IMR-90 (cell line): ENCODE measurements at regions not wholly inside any gene's neighbourhood (a gene's known extent, or its start where the extent isn't known, plus 50 kb on each side); places are given as distances from the start of the nearest gene placed in this dataset.

Source experiments
- ATAC-seq: fragments of 200-7000 bp; cut with Tn5 transposase; 2 replicates; pipeline ENCODE4 v1.9.1; 2020; ENCODE audit warnings: low read depth, mild to moderate bottlenecking, moderate library complexity
- BruUV-seq: library from RNA; stranded (reverse); fragments of 400-500 nt; replicated peaks from 2 replicates; lab custom pipeline; 2021; lab: Mats Ljungman, UMichigan
- CTCF ChIA-PET: fragments of 300-600 bp; formaldehyde crosslinking; extraction: SDS; loops from one replicate; lab custom pipeline; 2021; ENCODE audit warnings: antibody characterized with exemption; lab: Yijun Ruan, JAX
- POLR2A ChIA-PET: fragments of 300-600 bp; sonication (Branson Sonifier 250); formaldehyde crosslinking; loops from one replicate; lab custom pipeline; 2022; ENCODE audit warnings: antibody characterized with exemption; ENCODE audit not compliant: unreplicated experiment; lab: Charles Lee
- DNase-seq: peaks from one replicate; pipeline ENCODE4 v3.0.0; 2013
- H2AFZ ChIP-seq: replicated peaks from 2 replicates; pipeline ENCODE3; 2013; ENCODE audit warnings: low read length, mild to moderate bottlenecking; ENCODE audit not compliant: poor library complexity
- H2AK5ac ChIP-seq: 2 replicates; pipeline ENCODE4 v1.6.1; 2013; ENCODE audit warnings: low read depth, low read length, inconsistent platforms
- H2AK9ac ChIP-seq: replicated peaks from 2 replicates; pipeline ENCODE3; 2013; ENCODE audit warnings: mild to moderate bottlenecking, low read depth, low read length, moderate library complexity; ENCODE audit not compliant: poor library complexity
- H2BK120ac ChIP-seq: 2 replicates; pipeline ENCODE4 v1.6.1; 2013; ENCODE audit warnings: low read depth, low read length, inconsistent platforms
- H2BK15ac ChIP-seq: 3 replicates; pipeline ENCODE4 v1.6.1; 2013; ENCODE audit warnings: low read depth, low read length, inconsistent platforms
- H2BK20ac ChIP-seq: 2 replicates; pipeline ENCODE4 v1.6.1; 2013; ENCODE audit warnings: low read depth, mild to moderate bottlenecking, inconsistent platforms, low read length, moderate library complexity
- H2BK5ac ChIP-seq: 2 replicates; pipeline ENCODE4 v1.6.1; 2013; ENCODE audit warnings: mild to moderate bottlenecking, low read depth, low read length, inconsistent platforms; ENCODE audit not compliant: poor library complexity, severe bottlenecking
- H3K14ac ChIP-seq: replicated peaks from 2 replicates; pipeline ENCODE4 v1.6.1; 2013; ENCODE audit warnings: low read depth, low read length, inconsistent platforms
- H3K18ac ChIP-seq: 2 replicates; pipeline ENCODE4 v1.6.1; 2013; ENCODE audit warnings: low read depth, low read length, control low read depth
- H3K23ac ChIP-seq: 2 replicates; pipeline ENCODE4 v1.6.1; 2013; ENCODE audit warnings: low read depth, low read length, inconsistent platforms
- H3K27ac ChIP-seq: 2 replicates; pipeline ENCODE4 v1.5.1; 2013; ENCODE audit warnings: mild to moderate bottlenecking, control low read depth, low read length; ENCODE audit not compliant: insufficient read depth
- H3K27me3 ChIP-seq: 2 replicates; pipeline ENCODE4 v1.6.1; 2013; ENCODE audit warnings: low read length; ENCODE audit not compliant: control insufficient read depth, insufficient read depth
- H3K36me3 ChIP-seq: 2 replicates; pipeline ENCODE4 v1.6.1; 2013; ENCODE audit warnings: low read length, mixed read lengths; ENCODE audit not compliant: control insufficient read depth, insufficient read depth
- H3K4ac ChIP-seq: 2 replicates; pipeline ENCODE4 v1.6.1; 2013; ENCODE audit warnings: low read depth, low read length, inconsistent platforms
- H3K4me1 ChIP-seq: 2 replicates; pipeline ENCODE4 v1.6.1; 2013; ENCODE audit warnings: low read length, mixed read lengths; ENCODE audit not compliant: control insufficient read depth, insufficient read depth
- H3K4me2 ChIP-seq: 2 replicates; pipeline ENCODE4 v1.6.1; 2013; ENCODE audit warnings: low read depth, mild to moderate bottlenecking, control low read depth, low read length, moderate library complexity
- H3K4me3 ChIP-seq: 2 replicates; pipeline ENCODE4 v1.5.1; 2013; ENCODE audit warnings: low read depth, mild to moderate bottlenecking, control low read depth, low read length, moderate library complexity; ENCODE audit not compliant: insufficient read depth
- H3K56ac ChIP-seq: 2 replicates; pipeline ENCODE4 v1.6.1; 2013; ENCODE audit warnings: low read length, inconsistent platforms; ENCODE audit not compliant: insufficient read depth; ENCODE audit errors: extremely low read depth
- H3K79me1 ChIP-seq, 2 experiments: 2 replicates each; pipeline ENCODE4 v1.6.1; 2013; ENCODE audit warnings: low read length in 2 of 2, inconsistent platforms in 1 of 2, low read depth in 1 of 2
- H3K9ac ChIP-seq: 2 replicates; pipeline ENCODE4 v1.6.1; 2013; ENCODE audit warnings: low read depth, low read length, control low read depth
- H3K9me1 ChIP-seq: 2 replicates; pipeline ENCODE4 v1.6.1; 2013; ENCODE audit warnings: low read length, inconsistent platforms; ENCODE audit not compliant: insufficient read depth
- H3K9me3 ChIP-seq: 2 replicates; pipeline ENCODE4 v1.6.1; 2013; ENCODE audit warnings: low read length; ENCODE audit not compliant: control insufficient read depth, insufficient read depth
- H4K20me1 ChIP-seq: 2 replicates; pipeline ENCODE4 v1.6.1; 2013; ENCODE audit warnings: low read length, inconsistent platforms; ENCODE audit not compliant: insufficient read depth
- H4K5ac ChIP-seq: 2 replicates; pipeline ENCODE4 v1.6.1; 2013; ENCODE audit warnings: mild to moderate bottlenecking, low read depth, low read length, control low read depth
- H4K8ac ChIP-seq, 2 experiments: 2 replicates each; pipeline ENCODE4 v1.6.1; 2013; ENCODE audit warnings: low read depth in 2 of 2, low read length in 2 of 2, control low read depth in 1 of 2, inconsistent platforms in 1 of 2
- H4K91ac ChIP-seq: 2 replicates; pipeline ENCODE4 v1.6.1; 2013; ENCODE audit warnings: low read depth, low read length, inconsistent platforms; ENCODE audit not compliant: insufficient read depth
- BHLHE40 ChIP-seq: fragments of 150-350 bp; IDR thresholded peaks from 2 replicates; pipeline ENCODE4 v1.6.1; 2016; ENCODE audit warnings: mild to moderate bottlenecking, low read depth, low read length
- CHD1 ChIP-seq: IDR thresholded peaks from 2 replicates; pipeline ENCODE4 v1.6.1; 2012; ENCODE audit warnings: low read depth, low read length, improper control_type of control experiment
- CTCF ChIP-seq: conservative IDR thresholded peaks from 2 replicates; pipeline ENCODE4 v1.5.1; 2012; ENCODE audit warnings: mild to moderate bottlenecking, low read depth, low read length, improper control_type of control experiment
- ELK1 ChIP-seq: fragments of 150-350 bp; IDR thresholded peaks from 2 replicates; pipeline ENCODE4 v1.6.1; 2016; ENCODE audit warnings: low read depth, mild to moderate bottlenecking, low read length, moderate library complexity, borderline replicate concordance
- FOS ChIP-seq: fragments of 150-350 bp; IDR thresholded peaks from 2 replicates; pipeline ENCODE4 v1.6.1; 2016; ENCODE audit warnings: low read depth, low read length
- MAFK ChIP-seq: IDR thresholded peaks from 2 replicates; pipeline ENCODE4 v1.6.1; 2012; ENCODE audit warnings: low read depth, low read length, improper control_type of control experiment
- MAZ ChIP-seq: IDR thresholded peaks from 2 replicates; pipeline ENCODE4 v1.6.1; 2012; ENCODE audit warnings: low read depth, mild to moderate bottlenecking, low read length, improper control_type of control experiment, moderate library complexity, borderline replicate concordance
- MXI1 ChIP-seq: IDR thresholded peaks from 2 replicates; pipeline ENCODE4 v1.6.1; 2012; ENCODE audit warnings: low read depth, mild to moderate bottlenecking, low read length, moderate library complexity, borderline replicate concordance
- NFE2L2 ChIP-seq: fragments of 150-350 bp; IDR thresholded peaks from 2 replicates; pipeline ENCODE4 v1.6.1; 2016; ENCODE audit warnings: low read depth, mild to moderate bottlenecking, low read length
- POLR2A ChIP-seq: IDR thresholded peaks from 2 replicates; pipeline ENCODE4 v1.6.1; 2012; ENCODE audit warnings: mild to moderate bottlenecking, low read depth, low read length
- RAD21 ChIP-seq: IDR thresholded peaks from 2 replicates; pipeline ENCODE4 v1.6.1; 2012; ENCODE audit warnings: low read length, improper control_type of control experiment
- RFX5 ChIP-seq: IDR thresholded peaks from 2 replicates; pipeline ENCODE4 v1.8.0; 2012; ENCODE audit warnings: low read depth, mild to moderate bottlenecking, low read length, moderate library complexity
- SMC3 ChIP-seq: fragments of 150-350 bp; IDR thresholded peaks from 2 replicates; pipeline ENCODE4 v1.6.1; 2016; ENCODE audit warnings: low read depth, mild to moderate bottlenecking, antibody characterized with exemption, low read length, moderate library complexity
- USF2 ChIP-seq: fragments of 150-350 bp; IDR thresholded peaks from 2 replicates; pipeline ENCODE4 v1.6.1; 2017; ENCODE audit warnings: mild to moderate bottlenecking, antibody characterized with exemption, low read length, low read depth
- WGBS, 2 experiments: methylation state at CpG; one replicate each; pipeline versions ENCODE4 v1.1.5 to v1.1.7; 2013; ENCODE audit warnings: missing lambda C conversion rate in 2 of 2; ENCODE audit not compliant: insufficient read length in 1 of 2; ENCODE audit errors: extremely low coverage in 2 of 2; 5-methylcytosine and 5-hydroxymethylcytosine counted together
- dilution Hi-C: fragments of 300-500 bp; cut with HindIII; formaldehyde crosslinking; loops from one replicate; pipeline ENCODE4 v1.14.3; 2018; ENCODE audit warnings: low sequenced_read_pairs; ENCODE audit not compliant: unreplicated experiment
- in situ Hi-C: fragments of 300-500 bp; cut with MboI; formaldehyde crosslinking; loops from 3 replicates; pipeline ENCODE4 v1.14.3; 2019; ENCODE audit warnings: low sequenced_read_pairs, inconsistent platforms, mixed read lengths
- intact Hi-C: fragments of 100-400 bp; cut with micrococcal nuclease; formaldehyde crosslinking; loops from 2 replicates; pipeline ENCODE4 v1.10.0; 2022

- Histone ChIP-seq H2BK15ac (no peak overlapping the region), H2BK20ac (no peak overlapping the region), H3K4ac (no peak overlapping the region), H3K9ac (no peak overlapping the region), H3K36me3 (no peaks in the 10 kb centered on the region), H4K8ac (no peak overlapping the region), H3K4me3 (no peak overlapping the region), H3K79me1 (no peaks in the 10 kb centered on the region), H3K4me2 (no peak overlapping the region), H3K14ac (no peak overlapping the region), H3K23ac (no peak overlapping the region), H4K91ac (no peak overlapping the region), H3K56ac (no peak overlapping the region), H2AFZ (no peak overlapping the region), H2BK5ac (no peak overlapping the region), H3K27me3 (no peaks in the 10 kb centered on the region), H3K9me1 (no peaks in the 10 kb centered on the region), H3K4me1 (no peaks in the 10 kb centered on the region), H3K9me3 (peaks cover 28% of the 10 kb centered on the region; the same call in 1 of the 2 replicates), H3K27ac (no peak overlapping the region), H4K20me1 (no peaks in the 10 kb centered on the region), H2AK9ac (no peak overlapping the region), H4K5ac (no peak overlapping the region), H2AK5ac (no peak overlapping the region), H3K18ac (no peak overlapping the region), H2BK120ac (no peak overlapping the region)
- no TSS peak for BruUV-seq
- intact Hi-C loops: no loop called here
- DNase-seq (no peak), ATAC-seq (no peak)
- dilution Hi-C loops: no loop called here
- TF ChIP-seq SMC3 (no peak), CTCF (no peak), POLR2A (no peak), MAZ (no peak), USF2 (no peak), FOS (no peak), MXI1 (no peak), ELK1 (no peak), NFE2L2 (no peak), CHD1 (no peak), MAFK (no peak), RFX5 (no peak), RAD21 (no peak), BHLHE40 (no peak)
- POLR2A ChIA-PET: no interaction called here
- in situ Hi-C loops: no loop called here
- 40% methylated on average over 1 of the region's 4 CpGs; no CpG with 5 or more reads in 1 of the 2 experiments for WGBS, 2 experiments
- CTCF ChIA-PET: no interaction called here
These were observed 510.5 kb upstream of the FSHR start for GRCh38 chr2:49664827-49665226.
